IMR-90 (cell line): ENCODE measurements at regions not wholly inside any gene's neighbourhood (a gene's known extent, or its start where the extent isn't known, plus 50 kb on each side); places are given as distances from the start of the nearest gene placed in this dataset.

Experiments
- TF ChIP-seq, protein P1 (sequence below): fragments of 150-350 bp; IDR thresholded peaks from 2 replicates; pipeline ENCODE4 v1.6.1; 2017; ENCODE audit warnings: mild to moderate bottlenecking, antibody characterized with exemption, low read length, low read depth
- TF ChIP-seq, protein P2 (sequence below): conservative IDR thresholded peaks from 2 replicates; pipeline ENCODE4 v1.5.1; 2012; ENCODE audit warnings: mild to moderate bottlenecking, low read depth, low read length, improper control_type of control experiment

DNA sequence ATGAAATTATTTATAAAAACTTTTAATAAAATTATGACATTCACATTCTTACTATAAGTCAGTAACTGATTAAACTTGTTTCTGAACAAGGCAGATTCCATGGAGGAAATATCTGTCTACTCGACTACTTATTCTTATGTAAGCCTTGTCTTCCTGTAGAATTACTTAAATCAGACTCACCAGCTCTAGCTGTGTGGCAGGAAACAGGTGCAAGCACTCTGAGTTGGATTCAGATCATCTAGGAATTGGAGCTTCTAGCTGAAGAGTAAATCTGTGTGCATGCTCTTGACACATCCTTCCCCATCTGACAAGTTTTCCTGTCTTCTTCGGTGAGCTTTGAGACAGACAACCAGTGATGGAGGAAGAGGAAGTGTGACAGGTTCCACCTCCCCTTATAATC lies 284.7 kb downstream of the TRIB2 start:
- TF ChIP-seq, protein P1, sequence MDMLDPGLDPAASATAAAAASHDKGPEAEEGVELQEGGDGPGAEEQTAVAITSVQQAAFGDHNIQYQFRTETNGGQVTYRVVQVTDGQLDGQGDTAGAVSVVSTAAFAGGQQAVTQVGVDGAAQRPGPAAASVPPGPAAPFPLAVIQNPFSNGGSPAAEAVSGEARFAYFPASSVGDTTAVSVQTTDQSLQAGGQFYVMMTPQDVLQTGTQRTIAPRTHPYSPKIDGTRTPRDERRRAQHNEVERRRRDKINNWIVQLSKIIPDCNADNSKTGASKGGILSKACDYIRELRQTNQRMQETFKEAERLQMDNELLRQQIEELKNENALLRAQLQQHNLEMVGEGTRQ, result no peak
- TF ChIP-seq, protein P2, sequence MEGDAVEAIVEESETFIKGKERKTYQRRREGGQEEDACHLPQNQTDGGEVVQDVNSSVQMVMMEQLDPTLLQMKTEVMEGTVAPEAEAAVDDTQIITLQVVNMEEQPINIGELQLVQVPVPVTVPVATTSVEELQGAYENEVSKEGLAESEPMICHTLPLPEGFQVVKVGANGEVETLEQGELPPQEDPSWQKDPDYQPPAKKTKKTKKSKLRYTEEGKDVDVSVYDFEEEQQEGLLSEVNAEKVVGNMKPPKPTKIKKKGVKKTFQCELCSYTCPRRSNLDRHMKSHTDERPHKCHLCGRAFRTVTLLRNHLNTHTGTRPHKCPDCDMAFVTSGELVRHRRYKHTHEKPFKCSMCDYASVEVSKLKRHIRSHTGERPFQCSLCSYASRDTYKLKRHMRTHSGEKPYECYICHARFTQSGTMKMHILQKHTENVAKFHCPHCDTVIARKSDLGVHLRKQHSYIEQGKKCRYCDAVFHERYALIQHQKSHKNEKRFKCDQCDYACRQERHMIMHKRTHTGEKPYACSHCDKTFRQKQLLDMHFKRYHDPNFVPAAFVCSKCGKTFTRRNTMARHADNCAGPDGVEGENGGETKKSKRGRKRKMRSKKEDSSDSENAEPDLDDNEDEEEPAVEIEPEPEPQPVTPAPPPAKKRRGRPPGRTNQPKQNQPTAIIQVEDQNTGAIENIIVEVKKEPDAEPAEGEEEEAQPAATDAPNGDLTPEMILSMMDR, result no peak
